Kidney epithelial cell (primary cell): ENCODE measurements at regions not wholly inside any gene's neighbourhood (a gene's known extent, or its start where the extent isn't known, plus 50 kb on each side); places are given as distances from the start of the nearest gene placed in this dataset.
"Not testable (repeated sequence)": the region's sequence is repeated elsewhere in the genome, so short reads cannot be mapped to it uniquely, and the experiment has no call there.

Experiments used
- DNase-seq: peaks from one replicate; pipeline ENCODE4 v3.0.0-alpha.2; 2010; ENCODE audit warnings: low read depth
- H3K27me3 ChIP-seq: 2 replicates; pipeline ENCODE4 v1.6.0; 2011; ENCODE audit warnings: low read length; ENCODE audit not compliant: control insufficient read depth, insufficient read depth
- H3K36me3 ChIP-seq: 2 replicates; pipeline ENCODE4 v1.5.1; 2011; ENCODE audit warnings: low read length; ENCODE audit not compliant: control insufficient read depth, insufficient read depth
- H3K4me3 ChIP-seq: 2 replicates; pipeline ENCODE4 v1.5.1; 2011; ENCODE audit warnings: low read depth, mild to moderate bottlenecking, control low read depth, low read length
- CTCF ChIP-seq: IDR thresholded peaks from 2 replicates; pipeline ENCODE4 v1.5.1; 2011; ENCODE audit warnings: mild to moderate bottlenecking, moderate library complexity, low read length, control low read depth, inconsistent platforms; ENCODE audit not compliant: insufficient read depth, poor library complexity, severe bottlenecking

DNA sequence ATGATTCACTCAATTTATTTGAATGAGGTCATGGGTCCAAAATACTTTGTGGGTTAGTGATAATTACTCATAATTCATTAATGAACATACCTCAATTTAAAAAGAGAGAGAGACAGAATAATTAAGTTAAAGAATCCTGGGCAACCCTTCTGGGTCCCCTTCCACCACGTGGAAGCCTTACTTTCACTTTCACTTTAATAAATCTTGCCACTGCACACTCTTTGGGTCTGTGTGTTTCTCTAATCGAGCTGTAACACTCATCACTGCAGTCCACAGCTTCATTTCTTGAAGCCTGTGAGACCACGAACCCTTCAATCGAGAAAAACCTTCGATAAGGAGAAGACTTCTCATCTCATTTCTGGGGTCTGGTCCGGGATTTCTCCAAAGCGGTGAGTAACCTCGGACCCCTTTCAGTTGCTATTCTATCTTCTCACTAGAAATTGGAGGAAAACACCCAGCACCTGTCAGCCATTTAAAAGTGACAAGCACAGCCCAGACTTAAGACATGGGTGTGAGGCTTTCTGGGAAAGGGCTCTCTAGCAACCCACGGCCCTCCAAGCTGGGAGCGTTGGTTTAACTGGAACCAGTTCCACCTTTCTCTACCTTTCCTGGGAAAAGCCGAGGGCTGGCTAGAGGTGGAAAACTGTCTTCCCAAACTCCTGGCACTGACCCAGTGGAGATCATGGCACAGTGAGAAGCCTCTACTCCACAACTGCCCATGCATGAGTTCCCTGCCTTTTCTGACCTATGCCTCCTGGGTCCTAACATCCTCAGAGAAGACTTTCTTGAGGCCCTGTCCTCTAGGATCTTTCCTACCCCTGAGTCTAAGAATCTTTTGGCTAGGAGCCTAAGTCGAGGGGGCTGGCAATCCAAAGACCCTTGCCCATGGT is 148.8 kb upstream of the ATF7IP start:
- Histone ChIP-seq H3K4me3 (no peak overlapping the region), H3K36me3 (no peaks in the 10 kb centered on the region), H3K27me3 (no peaks in the 10 kb centered on the region)
- TF ChIP-seq CTCF: no peak
- no peak for DNase-seq

- TF ChIP-seq CTCF: no peak
- Histone ChIP-seq H3K4me3 (no peak overlapping the region), H3K36me3 (no peaks in the 10 kb centered on the region), H3K27me3 (no peaks in the 10 kb centered on the region)
- DNase-seq: no peak
Observed at GRCh38 chr12:14219156-14219555, 146.3 kb upstream of the ATF7IP start.

GRCh38 chr12:14219670-14220069 is 145.8 kb upstream of the ATF7IP start:
- not testable (repeated sequence) for H3K27me3 ChIP-seq, H3K36me3 ChIP-seq, H3K4me3 ChIP-seq, DNase-seq

DNA sequence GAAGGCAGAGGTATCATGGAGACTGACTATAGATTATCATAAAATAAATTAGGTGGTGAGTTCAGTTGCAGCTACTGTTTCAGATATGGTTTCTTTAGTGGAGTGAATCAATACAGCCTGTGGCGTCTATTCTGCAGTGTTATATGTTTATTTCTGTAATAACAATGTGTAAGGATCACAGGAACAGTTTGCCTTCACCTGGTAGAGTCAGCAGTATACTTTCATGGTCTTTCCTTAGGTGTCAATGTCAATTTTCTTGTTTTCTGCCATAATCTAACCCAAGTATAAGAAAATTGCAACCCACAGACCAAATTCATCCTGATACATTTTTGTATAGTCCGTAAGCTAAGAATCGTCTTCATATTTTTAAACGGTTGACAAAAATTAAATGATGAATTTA is 140.4 kb upstream of the ATF7IP start:
- Histone ChIP-seq H3K27me3 (no peaks in the 10 kb centered on the region), H3K36me3 (no peaks in the 10 kb centered on the region), H3K4me3 (no peak overlapping the region)
- TF ChIP-seq CTCF: no peak
- DNase-seq: no peak

DNA sequence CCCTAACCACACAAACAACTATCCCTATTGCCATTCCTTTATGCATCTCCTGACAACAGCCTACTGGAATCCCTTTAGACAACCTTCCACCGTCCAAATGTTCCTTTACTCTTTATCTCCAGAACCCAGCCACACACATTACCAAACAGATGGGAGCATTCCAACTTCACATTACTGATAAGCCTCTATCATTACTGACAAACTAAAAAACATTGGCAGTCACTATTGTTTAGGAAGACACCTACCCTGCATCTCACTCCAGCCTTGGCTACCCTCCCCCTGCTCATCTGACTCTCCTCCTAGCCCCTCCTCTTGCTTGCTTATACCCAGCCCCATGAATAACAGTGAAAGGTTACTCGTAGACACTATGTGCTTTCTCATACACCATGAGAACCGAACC is 130.3 kb upstream of the ATF7IP start:
- DNase-seq, H3K4me3 ChIP-seq: not testable (repeated sequence)

DNA sequence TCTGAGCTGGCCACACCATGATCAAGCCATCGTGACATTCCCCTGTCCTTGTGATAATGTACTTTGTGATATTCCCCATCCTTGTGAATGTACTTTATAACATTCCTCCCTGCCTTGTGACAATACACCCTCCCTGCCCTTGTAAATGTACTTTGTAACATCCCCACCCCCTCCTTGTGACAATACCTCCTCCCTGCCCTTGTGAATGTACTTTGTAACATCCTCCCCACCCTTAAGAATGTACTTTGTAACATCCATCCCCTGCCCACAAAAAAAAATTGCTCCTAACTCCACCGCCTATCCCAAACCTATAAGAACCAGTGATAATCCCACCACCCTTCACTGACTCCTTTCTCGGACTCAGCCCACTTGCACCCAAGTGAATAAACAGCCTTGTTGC is 128.8 kb upstream of the ATF7IP start:
- H3K36me3 ChIP-seq, H3K4me3 ChIP-seq, DNase-seq, H3K27me3 ChIP-seq: not testable (repeated sequence)

More for the DNA sequence above, 130.3 kb upstream of the ATF7IP start:
- H3K27me3 ChIP-seq, H3K36me3 ChIP-seq: not testable (repeated sequence)

DNA sequence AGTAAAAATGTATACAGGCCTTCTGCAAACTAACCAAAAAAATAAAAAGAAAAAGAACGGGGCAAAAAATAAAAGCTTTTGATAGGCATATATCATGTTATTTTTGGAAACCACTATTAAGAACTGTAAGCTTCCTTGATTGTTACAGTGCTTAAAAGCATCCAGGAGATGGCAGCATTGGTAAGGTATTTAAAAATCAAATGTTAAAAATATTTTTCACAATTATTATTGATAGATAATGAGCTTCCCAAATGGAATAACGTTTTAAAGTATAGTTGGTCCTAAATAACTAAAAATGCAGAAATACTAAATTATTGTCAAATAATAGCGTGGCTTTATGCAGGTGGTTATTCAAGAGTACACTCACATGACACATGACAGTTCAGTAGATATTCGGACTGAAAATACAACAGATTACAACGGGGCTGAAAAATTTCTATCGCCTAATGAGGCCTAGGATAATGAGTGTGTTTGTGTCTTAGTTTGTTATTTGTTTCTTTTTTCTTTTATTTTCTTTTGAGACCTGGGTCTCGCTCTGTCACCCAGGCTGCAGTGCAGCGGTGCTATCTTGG is 127.2 kb upstream of the ATF7IP start:
- Histone ChIP-seq H3K27me3 (no peaks in the 10 kb centered on the region), H3K36me3 (no peaks in the 10 kb centered on the region), H3K4me3 (no peak overlapping the region)
- peak; percentile 39 for TF ChIP-seq CTCF
- DNase-seq: no peak
